B cell (primary cell): ENCODE measurements at regions not wholly inside any gene's neighbourhood (a gene's known extent, or its start where the extent isn't known, plus 50 kb on each side); places are given as distances from the start of the nearest gene placed in this dataset.

Source experiments
- ATAC-seq: fragments of 200-7000 bp; cut with Tn5 transposase; one replicate; pipeline ENCODE4 v1.10.0; 2021; ENCODE audit warnings: low read depth, mild to moderate bottlenecking, moderate number of reproducible peaks, moderate library complexity
- CTCF ChIA-PET: fragments of 350-600 bp; sonication (Branson Sonifier 250); formaldehyde crosslinking; loops from one replicate; lab custom pipeline; 2021; ENCODE audit warnings: antibody characterized with exemption, inconsistent platforms; lab: Charles Lee
- POLR2A ChIA-PET: fragments of 350-600 bp; sonication (Branson Sonifier 250); formaldehyde crosslinking; loops from one replicate; lab custom pipeline; 2021; ENCODE audit warnings: antibody characterized with exemption; lab: Charles Lee
- DNase-seq: peaks from one replicate; pipeline ENCODE4 v3.0.0; 2013
- H2AFZ ChIP-seq: 2 replicates; pipeline ENCODE4 v1.6.1; 2012; ENCODE audit warnings: mild to moderate bottlenecking, low read depth, low read length; ENCODE audit not compliant: insufficient read depth, poor library complexity, severe bottlenecking
- H3K27ac ChIP-seq, 2 donors: 1 replicate in 1 of 2; 2 replicates in 1 of 2; pipeline ENCODE4 v1.5.1; 2012 to 2013; ENCODE audit warnings: low read length in 2 of 2, mild to moderate bottlenecking in 2 of 2, moderate library complexity in 1 of 2
- H3K27me3 ChIP-seq, 4 experiments: fragments of 200-600 bp in 1 of 4; sonication (generic) in 1 of 4; replicated peaks in 1 of 4; 1 replicate in 2 of 4; 2 replicates in 2 of 4; pipeline versions ENCODE4 v1.6.1 to v1.7.0; 2013 to 2016; ENCODE audit warnings: low read length in 3 of 4, mild to moderate bottlenecking in 2 of 4, mixed read lengths in 1 of 4, moderate library complexity in 1 of 4; ENCODE audit not compliant: insufficient read depth in 4 of 4, control insufficient read depth in 3 of 4; ENCODE audit errors: control extremely low read depth in 1 of 4
- H3K36me3 ChIP-seq, 2 experiments: replicated peaks in 1 of 2; 1 replicate in 1 of 2; 2 replicates in 1 of 2; pipeline versions ENCODE4 v1.6.1 to v1.7.1; 2013; ENCODE audit warnings: low read length in 1 of 2; ENCODE audit not compliant: insufficient read depth in 2 of 2, control insufficient read depth in 1 of 2; ENCODE audit errors: control extremely low read depth in 1 of 2, extremely low read depth in 1 of 2
- H3K4me1 ChIP-seq, 2 donors: fragments of 200-600 bp in 1 of 2; sonication (generic) in 1 of 2; 1 replicate in 1 of 2; 2 replicates in 1 of 2; pipeline versions ENCODE4 v1.5.1 to v1.6.1; 2013 to 2017; ENCODE audit warnings: low read length in 2 of 2; ENCODE audit not compliant: control insufficient read depth in 2 of 2, insufficient read depth in 2 of 2
- H3K4me2 ChIP-seq: replicated peaks from 2 replicates; pipeline ENCODE3; 2012; ENCODE audit warnings: mild to moderate bottlenecking, low read depth, low read length; ENCODE audit not compliant: poor library complexity, severe bottlenecking
- H3K4me3 ChIP-seq, 5 experiments: fragments of 200-600 bp in 1 of 5; sonication (generic) in 1 of 5; 1 replicate in 3 of 5; 2 replicates in 2 of 5; pipeline versions ENCODE4 v1.5.1 to v1.7.0; 2011 to 2016; ENCODE audit warnings: low read length in 4 of 5, mild to moderate bottlenecking in 4 of 5, low read depth in 2 of 5, control low read depth in 1 of 5, moderate library complexity in 1 of 5; ENCODE audit not compliant: insufficient read depth in 1 of 5; ENCODE audit errors: control extremely low read depth in 1 of 5, extremely low read depth in 1 of 5
- H3K79me2 ChIP-seq: fragments of 200-600 bp; sonication (generic); one replicate; pipeline ENCODE4 v1.6.0; 2016; ENCODE audit warnings: low read length; ENCODE audit not compliant: control insufficient read depth, insufficient read depth
- H3K9ac ChIP-seq: fragments of 200-600 bp; sonication (generic); 2 replicates; pipeline ENCODE4 v1.6.1; 2017; ENCODE audit warnings: mild to moderate bottlenecking, low read length, moderate library complexity
- H3K9me3 ChIP-seq, 3 donors: one replicate each; pipeline versions ENCODE4 v1.6.1 to v1.7.1; 2013; ENCODE audit warnings: low read length in 2 of 3; ENCODE audit not compliant: control insufficient read depth in 2 of 3, insufficient read depth in 1 of 3; ENCODE audit errors: control extremely low read depth in 1 of 3
- H4K20me1 ChIP-seq: 2 replicates; pipeline ENCODE4 v1.6.0; 2012; ENCODE audit warnings: mild to moderate bottlenecking, low read length; ENCODE audit not compliant: insufficient read depth, control insufficient read depth, poor library complexity, severe bottlenecking
- H3K27ac Mint-ChIP-seq: one replicate; pipeline ENCODE4 v1.8.0; 2021; ENCODE audit warnings: mixed read lengths
- H3K27me3 Mint-ChIP-seq: one replicate; pipeline ENCODE4 v1.8.0; 2021; ENCODE audit warnings: mixed read lengths
- H3K4me1 Mint-ChIP-seq: one replicate; pipeline ENCODE4 v1.8.0; 2021; ENCODE audit warnings: mixed read lengths
- H3K4me3 Mint-ChIP-seq: one replicate; pipeline ENCODE4 v1.8.0; 2021; ENCODE audit warnings: mixed read lengths
- H3K9me3 Mint-ChIP-seq: one replicate; pipeline ENCODE4 v1.8.0; 2022; ENCODE audit warnings: mixed read lengths; ENCODE audit not compliant: insufficient read depth
- EZH2 ChIP-seq: IDR thresholded peaks from 2 replicates; pipeline ENCODE4 v1.6.1; 2012; ENCODE audit warnings: borderline replicate concordance, low read depth, mild to moderate bottlenecking, moderate library complexity, low read length; ENCODE audit not compliant: insufficient read depth, poor library complexity, severe bottlenecking
- WGBS: methylation state at CpG from one replicate; pipeline ENCODE4 v1.1.5; 2013; ENCODE audit warnings: missing lambda C conversion rate; ENCODE audit not compliant: insufficient coverage; 5-methylcytosine and 5-hydroxymethylcytosine counted together
- intact Hi-C: fragments of 100-400 bp; cut with micrococcal nuclease; formaldehyde crosslinking; loops from one replicate; pipeline ENCODE4 v1.10.0; 2022
- TF ChIP-seq, protein P1 (sequence below): fragments of 200-600 bp; IDR thresholded peaks from one replicate; pipeline ENCODE4 v1.8.0; 2022; ENCODE audit warnings: antibody characterized with exemption, mild to moderate bottlenecking

DNA sequence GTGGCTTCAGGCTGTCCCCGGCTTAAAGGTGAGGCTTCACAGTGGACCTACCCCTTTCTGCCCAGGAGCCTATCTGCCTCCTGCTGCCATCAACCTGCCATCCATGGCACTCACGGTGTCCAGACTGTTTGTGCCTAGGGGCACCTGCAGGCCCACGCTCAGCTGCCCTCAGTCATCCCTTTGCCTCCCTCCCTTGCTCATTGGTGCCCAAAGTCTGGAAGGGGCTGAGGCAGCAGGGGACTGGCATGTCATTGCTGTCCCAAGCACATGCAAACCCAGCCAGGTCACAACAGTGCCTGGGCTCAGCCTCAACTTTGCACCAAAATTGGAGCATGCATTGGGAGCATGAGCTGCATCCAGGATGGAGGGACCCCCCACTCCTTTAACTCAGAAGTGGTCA, 1142.7 kb upstream of the NCAM2 start:
- CTCF ChIA-PET = no interaction called here

DNA sequence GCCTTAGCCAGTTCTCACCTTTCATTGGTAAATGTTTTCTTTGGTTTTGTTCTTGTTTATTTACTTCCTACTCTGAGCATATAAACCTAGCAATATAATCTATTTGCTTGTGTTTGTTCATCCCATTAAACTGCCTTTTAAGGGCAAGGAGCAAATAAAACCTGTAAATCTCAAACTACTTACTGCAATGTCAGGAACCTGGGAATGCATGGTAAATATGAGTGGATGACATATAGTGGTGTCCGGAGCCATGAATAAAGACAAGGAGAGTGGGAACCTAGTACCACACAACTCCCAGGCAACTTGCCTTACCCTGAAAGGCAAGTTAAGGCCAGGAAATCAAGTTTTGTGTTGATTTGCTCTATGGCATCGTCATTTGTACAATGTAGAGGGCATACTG, 1133.7 kb upstream of the NCAM2 start:
- Histone ChIP-seq H3K4me3 (no peak overlapping the region), H3K9ac (no peak overlapping the region), H3K9me3 (no peaks in the 10 kb centered on the region), H3K4me1 (no peaks in the 10 kb centered on the region), H3K27ac (no peak overlapping the region), H2AFZ (no peak overlapping the region), H3K79me2 (no peaks in the 10 kb centered on the region), H3K27me3 (no peaks in the 10 kb centered on the region), H4K20me1 (no peaks in the 10 kb centered on the region), H3K36me3 (no peaks in the 10 kb centered on the region), H3K4me2 (no peak overlapping the region)
- Mint-ChIP-seq H3K27me3 (no peaks in the 10 kb centered on the region), H3K4me3 (no peak overlapping the region), H3K4me1 (no peaks in the 10 kb centered on the region), H3K27ac (no peak overlapping the region), H3K9me3 (peaks cover 11% of the 10 kb centered on the region)
- TF ChIP-seq, protein P1, sequence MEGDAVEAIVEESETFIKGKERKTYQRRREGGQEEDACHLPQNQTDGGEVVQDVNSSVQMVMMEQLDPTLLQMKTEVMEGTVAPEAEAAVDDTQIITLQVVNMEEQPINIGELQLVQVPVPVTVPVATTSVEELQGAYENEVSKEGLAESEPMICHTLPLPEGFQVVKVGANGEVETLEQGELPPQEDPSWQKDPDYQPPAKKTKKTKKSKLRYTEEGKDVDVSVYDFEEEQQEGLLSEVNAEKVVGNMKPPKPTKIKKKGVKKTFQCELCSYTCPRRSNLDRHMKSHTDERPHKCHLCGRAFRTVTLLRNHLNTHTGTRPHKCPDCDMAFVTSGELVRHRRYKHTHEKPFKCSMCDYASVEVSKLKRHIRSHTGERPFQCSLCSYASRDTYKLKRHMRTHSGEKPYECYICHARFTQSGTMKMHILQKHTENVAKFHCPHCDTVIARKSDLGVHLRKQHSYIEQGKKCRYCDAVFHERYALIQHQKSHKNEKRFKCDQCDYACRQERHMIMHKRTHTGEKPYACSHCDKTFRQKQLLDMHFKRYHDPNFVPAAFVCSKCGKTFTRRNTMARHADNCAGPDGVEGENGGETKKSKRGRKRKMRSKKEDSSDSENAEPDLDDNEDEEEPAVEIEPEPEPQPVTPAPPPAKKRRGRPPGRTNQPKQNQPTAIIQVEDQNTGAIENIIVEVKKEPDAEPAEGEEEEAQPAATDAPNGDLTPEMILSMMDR = no peak
- TF ChIP-seq EZH2 = no peak
- no peak for DNase-seq
- ChIA-PET POLR2A (no interaction called here), CTCF (no interaction called here)
- intact Hi-C loops = no loop called here
- ATAC-seq = no peak
- WGBS = 80% methylated on average over 1 of the region's 2 CpGs

More for the DNA sequence above, 1142.7 kb upstream of the NCAM2 start:
- DNase-seq (no peak), ATAC-seq (no peak)
- Histone ChIP-seq H3K79me2 (no peaks in the 10 kb centered on the region), H3K4me2 (no peak overlapping the region), H3K27ac (no peak overlapping the region), H3K4me1 (no peaks in the 10 kb centered on the region), H3K36me3 (no peaks in the 10 kb centered on the region), H3K9ac (no peak overlapping the region), H2AFZ (no peak overlapping the region), H3K27me3 (no peaks in the 10 kb centered on the region), H3K9me3 (peaks cover 0 to 20% (median 3%) of the 10 kb centered on the region in 3 donors), H3K4me3 (no peak overlapping the region), H4K20me1 (no peaks in the 10 kb centered on the region)
- Mint-ChIP-seq H3K27me3 (no peaks in the 10 kb centered on the region), H3K9me3 (peaks cover 6% of the 10 kb centered on the region), H3K27ac (no peak overlapping the region), H3K4me1 (no peaks in the 10 kb centered on the region), H3K4me3 (no peak overlapping the region)
- intact Hi-C loops = no loop called here
- no peak for TF ChIP-seq EZH2
- TF ChIP-seq, protein P1 = no peak
- 78% methylated on average over 2 of the region's 3 CpGs for WGBS
- POLR2A ChIA-PET = no interaction called here
